ENCODE measurements at regions not wholly inside any gene's neighbourhood (a gene's known extent, or its start where the extent isn't known, plus 50 kb on each side); places are given as distances from the start of the nearest gene placed in this dataset.

- no peak for DNase-seq
Observed at GRCh38 chr13:85663856-85664255, 135.4 kb downstream of the SLITRK6 start.

GRCh38 chr13:85662186-85662585, 137.0 kb downstream of the SLITRK6 start:
- DNase-seq = no peak

- DNase-seq = no peak
Observed at GRCh38 chr13:85661675-85662074, 137.5 kb downstream of the SLITRK6 start.

- no peak for DNase-seq
Observed at GRCh38 chr13:85659493-85659892, 139.7 kb downstream of the SLITRK6 start.

GRCh38 chr13:85657942-85658341, 141.3 kb downstream of the SLITRK6 start:
- no peak for DNase-seq

GRCh38 chr13:85655040-85655439, 144.2 kb downstream of the SLITRK6 start:
- no peak for DNase-seq

GRCh38 chr13:85654227-85654626, 145.0 kb downstream of the SLITRK6 start:
- no peak for DNase-seq

GRCh38 chr13:85653681-85654080, 145.5 kb downstream of the SLITRK6 start:
- DNase-seq = no peak

GRCh38 chr13:85652491-85652890, 146.7 kb downstream of the SLITRK6 start:
- DNase-seq = no peak

GRCh38 chr13:85651440-85651839, 147.8 kb downstream of the SLITRK6 start:
- no peak for DNase-seq

GRCh38 chr13:85650613-85651012, 148.6 kb downstream of the SLITRK6 start:
- no peak for DNase-seq

- no peak for DNase-seq
Observed at GRCh38 chr13:85640727-85641126, 158.5 kb downstream of the SLITRK6 start.

- DNase-seq = no peak
Observed at GRCh38 chr13:85638815-85639393, 160.3 kb downstream of the SLITRK6 start.

GRCh38 chr13:85638265-85638664, 161.0 kb downstream of the SLITRK6 start:
- DNase-seq = no peak

GRCh38 chr13:85632526-85633195, 166.6 kb downstream of the SLITRK6 start:
- DNase-seq = no peak

- DNase-seq = no peak
Observed at GRCh38 chr13:85631801-85632200, 167.4 kb downstream of the SLITRK6 start.

- DNase-seq = no peak
Observed at GRCh38 chr13:85626603-85627002, 172.6 kb downstream of the SLITRK6 start.

GRCh38 chr13:85619321-85619720, 179.9 kb downstream of the SLITRK6 start:
- DNase-seq = no peak

GRCh38 chr13:85618521-85618920, 180.7 kb downstream of the SLITRK6 start:
- no peak for DNase-seq

GRCh38 chr13:85616275-85616674, 182.9 kb downstream of the SLITRK6 start:
- no peak for DNase-seq

- no peak for DNase-seq
Observed at GRCh38 chr13:85615031-85615430, 184.2 kb downstream of the SLITRK6 start.

GRCh38 chr13:85610024-85610423, 189.2 kb downstream of the SLITRK6 start:
- DNase-seq = no peak

- DNase-seq = no peak
Observed at GRCh38 chr13:85608255-85608829, 190.9 kb downstream of the SLITRK6 start.

- no peak for DNase-seq
Observed at GRCh38 chr13:85603735-85604134, 195.5 kb downstream of the SLITRK6 start.

- no peak for DNase-seq
Observed at GRCh38 chr13:85601526-85601925, 197.7 kb downstream of the SLITRK6 start.
